HepG2 (cell line): ENCODE measurements at regions not wholly inside any gene's neighbourhood (a gene's known extent, or its start where the extent isn't known, plus 50 kb on each side); places are given as distances from the start of the nearest gene placed in this dataset.
A peak's percentile ranks its signal among the peaks of the same experiment; 100 is the strongest.

Source experiments
- ATAC-seq: fragments of 200-7000 bp; cut with Tn5 transposase; 3 replicates; pipeline ENCODE4 v1.9.1; 2020; ENCODE audit warnings: mild to moderate bottlenecking, moderate library complexity
- BruUV-seq: library from RNA; stranded (reverse); fragments of 400-500 nt; replicated peaks from 2 replicates; lab custom pipeline; 2021; lab: Mats Ljungman, UMichigan
- CTCF ChIA-PET: fragments of 300-600 bp; formaldehyde crosslinking; extraction: SDS; loops from one replicate; lab custom pipeline; 2021; ENCODE audit warnings: low total read pairs, inconsistent platforms, low intra/inter-chr PET ratio; lab: Yijun Ruan, JAX
- POLR2A ChIA-PET: fragments of 350-600 bp; sonication (Branson Sonifier 250); formaldehyde crosslinking; loops from one replicate; lab custom pipeline; 2020; ENCODE audit warnings: antibody characterized with exemption, inconsistent platforms; lab: Yijun Ruan, JAX
- DNase-seq: peaks from one replicate; pipeline ENCODE4 v3.0.0-alpha.2; 2015; ENCODE audit warnings: low spot score
- FAIRE-seq: peaks from 3 replicates; lab custom pipeline; 2011; peaks lifted over from hg19 to GRCh38; lab: Jason Lieb, UNC
- H2AFZ ChIP-seq: one replicate; pipeline ENCODE4 v1.6.1; 2011; ENCODE audit warnings: low read length, inconsistent platforms
- H3K27ac ChIP-seq: fragments of 300-600 bp; 3 replicates; pipeline ENCODE4 v1.8.0; 2011; ENCODE audit warnings: mixed run types, mild to moderate bottlenecking, mixed read lengths, low read length, inconsistent platforms; ENCODE audit not compliant: insufficient read depth; ENCODE audit errors: extremely low read length
- H3K27me3 ChIP-seq, 2 experiments: fragments of 200-600 bp in 1 of 2; 2 replicates in 1 of 2; 3 replicates in 1 of 2; pipeline versions ENCODE4 v1.6.0 to v1.8.0; 2011; ENCODE audit warnings: low read length in 2 of 2, mild to moderate bottlenecking in 2 of 2, moderate library complexity in 2 of 2, inconsistent platforms in 1 of 2; ENCODE audit not compliant: insufficient read depth in 2 of 2, control insufficient read depth in 1 of 2
- H3K36me3 ChIP-seq, 2 experiments: fragments of 200-600 bp in 1 of 2; replicated peaks in 1 of 2; 2 replicates in 1 of 2; 3 replicates in 1 of 2; pipeline versions ENCODE4 v1.5.1 to v1.8.0; 2011; ENCODE audit warnings: low read length in 2 of 2, inconsistent platforms in 1 of 2; ENCODE audit not compliant: insufficient read depth in 2 of 2, control insufficient read depth in 1 of 2
- H3K4me1 ChIP-seq: 2 replicates; pipeline ENCODE4 v1.5.1; 2012; ENCODE audit warnings: low read length, inconsistent platforms; ENCODE audit not compliant: insufficient read depth
- H3K4me2 ChIP-seq: 2 replicates; pipeline ENCODE4 v1.6.0; 2011; ENCODE audit warnings: low read depth, low read length, inconsistent platforms
- H3K4me3 ChIP-seq, 3 experiments: fragments of 200-600 bp in 1 of 3; sonication (generic), shearing (Covaris generic) in 1 of 3; replicated peaks in 1 of 3; 2 replicates each; pipeline ENCODE4 v1.5.1; 2011 to 2016; ENCODE audit warnings: low read length in 3 of 3, inconsistent platforms in 2 of 3, low read depth in 2 of 3, mild to moderate bottlenecking in 2 of 3, control low read depth in 1 of 3, mixed read lengths in 1 of 3; ENCODE audit not compliant: insufficient read depth in 1 of 3
- H3K79me2 ChIP-seq: one replicate; pipeline ENCODE4 v1.6.1; 2011; ENCODE audit warnings: low read length, inconsistent platforms; ENCODE audit not compliant: insufficient read depth
- H3K9ac ChIP-seq: 2 replicates; pipeline ENCODE4 v1.6.0; 2011; ENCODE audit warnings: mild to moderate bottlenecking, low read depth, low read length, inconsistent platforms; ENCODE audit not compliant: insufficient read depth
- H3K9me3 ChIP-seq: 2 replicates; pipeline ENCODE4 v1.5.1; 2012; ENCODE audit warnings: mild to moderate bottlenecking, low read length
- H4K20me1 ChIP-seq: 2 replicates; pipeline ENCODE4 v1.6.0; 2011; ENCODE audit warnings: inconsistent platforms, mild to moderate bottlenecking, low read length, moderate library complexity; ENCODE audit not compliant: insufficient read depth
- ATF3 ChIP-seq: sonication (generic); formaldehyde crosslinking; IDR thresholded peaks from 2 replicates; pipeline ENCODE4 v1.4.0; 2020; ENCODE audit warnings: missing genetic modification reagents
- DZIP1 ChIP-seq: sonication (generic); formaldehyde crosslinking; IDR thresholded peaks from 2 replicates; pipeline ENCODE4 v1.5.0; 2020; ENCODE audit warnings: mild to moderate bottlenecking, missing genetic modification reagents
- EP300 ChIP-seq, 3 experiments: sonication (generic) in 1 of 3; formaldehyde crosslinking in 1 of 3; IDR thresholded peaks; 2 replicates each; pipeline versions ENCODE4 v1.5.1 to v1.6.1; 2011 to 2020; ENCODE audit warnings: low read depth in 2 of 3, low read length in 2 of 3, borderline replicate concordance in 1 of 3, improper control_type of control experiment in 1 of 3, mild to moderate bottlenecking in 1 of 3, missing genetic modification reagents in 1 of 3, moderate library complexity in 1 of 3
- FOSL2 ChIP-seq: sonication (generic); formaldehyde crosslinking; IDR thresholded peaks from 2 replicates; pipeline ENCODE4 v1.4.0; 2020; ENCODE audit warnings: missing genetic modification reagents
- GZF1 ChIP-seq: sonication (generic); formaldehyde crosslinking; IDR thresholded peaks from 2 replicates; pipeline ENCODE4 v1.5.1; 2020; ENCODE audit warnings: mild to moderate bottlenecking, missing genetic modification reagents
- JDP2 ChIP-seq: sonication (generic); formaldehyde crosslinking; IDR thresholded peaks from 2 replicates; pipeline ENCODE4 v1.8.1; 2022; ENCODE audit warnings: missing genetic modification reagents, borderline replicate concordance
- NFE2L1 ChIP-seq: sonication (generic); formaldehyde crosslinking; IDR thresholded peaks from 2 replicates; pipeline ENCODE4 v1.4.0; 2020; ENCODE audit warnings: missing genetic modification reagents, mild to moderate bottlenecking, borderline replicate concordance
- SRY ChIP-seq: sonication (generic); formaldehyde crosslinking; IDR thresholded peaks from 2 replicates; pipeline ENCODE4 v1.8.0; 2022; ENCODE audit warnings: mild to moderate bottlenecking, missing genetic modification reagents
- TEAD3 ChIP-seq: optimal IDR thresholded peaks from 2 replicates; pipeline ENCODE3; 2016; ENCODE audit warnings: borderline replicate concordance
- TFDP2 ChIP-seq: sonication (generic); formaldehyde crosslinking; IDR thresholded peaks from 2 replicates; pipeline ENCODE4 v1.4.0; 2020; ENCODE audit warnings: missing genetic modification reagents
- XRCC5 ChIP-seq: fragments of 200-400 bp; formaldehyde crosslinking; optimal IDR thresholded peaks from 2 replicates; pipeline ENCODE3; 2017; ENCODE audit warnings: mild to moderate bottlenecking, low read length
- ZFYVE20 ChIP-seq: sonication (generic); formaldehyde crosslinking; IDR thresholded peaks from 2 replicates; pipeline ENCODE4 v1.8.0; 2023; ENCODE audit warnings: low read depth, mild to moderate bottlenecking, moderate library complexity, missing genetic modification reagents, borderline replicate concordance
- ZIK1 ChIP-seq: sonication (generic); formaldehyde crosslinking; IDR thresholded peaks from 2 replicates; pipeline ENCODE4 v1.5.0; 2020; ENCODE audit warnings: mild to moderate bottlenecking, low read depth, missing genetic modification reagents, borderline replicate concordance
- ZNF232 ChIP-seq: sonication (generic); formaldehyde crosslinking; IDR thresholded peaks from 2 replicates; pipeline ENCODE4 v1.4.0; 2020; ENCODE audit warnings: missing genetic modification reagents, borderline replicate concordance
- ZNF343 ChIP-seq: sonication (generic); formaldehyde crosslinking; IDR thresholded peaks from 2 replicates; pipeline ENCODE4 v1.4.0; 2020; ENCODE audit warnings: mild to moderate bottlenecking, missing genetic modification reagents
- WGBS: methylation state at CpG from one replicate; pipeline ENCODE4 v1.1.6; 2017; ENCODE audit warnings: low lambda C conversion rate; 5-methylcytosine and 5-hydroxymethylcytosine counted together
- in situ Hi-C: cut with HindIII; loops from 2 replicates; pipeline ENCODE4 v1.10.0; 2017; ENCODE audit warnings: low pct_unique_long_range_greater_than_20kb; ENCODE audit not compliant: extremely low pct_ligation_motif_present
- intact Hi-C: fragments of 100-400 bp; cut with micrococcal nuclease; formaldehyde crosslinking; loops from one replicate; pipeline ENCODE4 v1.10.0; 2022; ENCODE audit not compliant: unreplicated experiment
- TF ChIP-seq, protein P1 (sequence below): IDR thresholded peaks from 2 replicates; pipeline ENCODE4 v1.4.0; 2020; ENCODE audit warnings: mild to moderate bottlenecking, missing genetic modification reagents

GRCh38 chr13:36612230-36612629 is 61.6 kb upstream of the SERTM1 start (continued):
- no peak for TF ChIP-seq XRCC5
- no peak for TF ChIP-seq DZIP1 (CRISPR knock-in tag)
- TF ChIP-seq SRY (CRISPR knock-in tag), result no peak
- TF ChIP-seq TFDP2 (CRISPR knock-in tag), result no peak

GRCh38 chr13:36616706-36617105 is 57.1 kb upstream of the SERTM1 start:
- H3K27me3 ChIP-seq, result 0 out of 5 replicates have a peak, but pooled peaks cover 0 to 6% of the 10 kb centered on the region in 2 experiments
- no peaks in the 10 kb centered on the region for H3K36me3 ChIP-seq
- FAIRE-seq (no peak), DNase-seq (peak; percentile 72), ATAC-seq (peak; percentile 89)
- H3K4me2 ChIP-seq, result no peak overlapping the region
- intact Hi-C loops, result no loop called here
- H3K27ac ChIP-seq, result no peak overlapping the region
- WGBS, result 0% methylated on average over 1 of the region's 1 CpG
- no peaks in the 10 kb centered on the region for H3K79me2 ChIP-seq
- no peaks in the 10 kb centered on the region for H4K20me1 ChIP-seq
- H3K4me3 ChIP-seq, result no peak overlapping the region
- ChIA-PET CTCF (no interaction called here), POLR2A (no interaction called here)
- no peaks in the 10 kb centered on the region for H3K9me3 ChIP-seq
- no TSS peak for BruUV-seq
- peaks cover 18% of the 10 kb centered on the region for H3K4me1 ChIP-seq
- no peak overlapping the region for H2AFZ ChIP-seq
- no peak overlapping the region for H3K9ac ChIP-seq
- in situ Hi-C loops, result no loop called here
- TF ChIP-seq TEAD3 (CRISPR knock-in tag) (peak; percentile 92), ZNF232 (CRISPR knock-in tag) (no peak), ZIK1 (CRISPR knock-in tag) (no peak), FOSL2 (0 out of 2 replicates have a peak, but pooled peaks have one; percentile 27), EP300 (IDR thresholded peaks at IDR 0.05; ENCODE audit: low read depth in 2 of 2, low read length in 2 of 2) (peak in 1 of 2 experiments; percentile 31; a peak in 1 of 4 replicates), EP300 (CRISPR knock-in tag; IDR thresholded peaks at IDR 0.05; ENCODE audit: borderline replicate concordance) (no peak), ZFYVE20 (CRISPR knock-in tag) (no peak), JDP2 (CRISPR knock-in tag) (no peak), ATF3 (no peak), NFE2L1 (CRISPR knock-in tag) (no peak), ZNF343 (CRISPR knock-in tag) (no peak), GZF1 (CRISPR knock-in tag) (no peak)
- TF ChIP-seq, protein P1, sequence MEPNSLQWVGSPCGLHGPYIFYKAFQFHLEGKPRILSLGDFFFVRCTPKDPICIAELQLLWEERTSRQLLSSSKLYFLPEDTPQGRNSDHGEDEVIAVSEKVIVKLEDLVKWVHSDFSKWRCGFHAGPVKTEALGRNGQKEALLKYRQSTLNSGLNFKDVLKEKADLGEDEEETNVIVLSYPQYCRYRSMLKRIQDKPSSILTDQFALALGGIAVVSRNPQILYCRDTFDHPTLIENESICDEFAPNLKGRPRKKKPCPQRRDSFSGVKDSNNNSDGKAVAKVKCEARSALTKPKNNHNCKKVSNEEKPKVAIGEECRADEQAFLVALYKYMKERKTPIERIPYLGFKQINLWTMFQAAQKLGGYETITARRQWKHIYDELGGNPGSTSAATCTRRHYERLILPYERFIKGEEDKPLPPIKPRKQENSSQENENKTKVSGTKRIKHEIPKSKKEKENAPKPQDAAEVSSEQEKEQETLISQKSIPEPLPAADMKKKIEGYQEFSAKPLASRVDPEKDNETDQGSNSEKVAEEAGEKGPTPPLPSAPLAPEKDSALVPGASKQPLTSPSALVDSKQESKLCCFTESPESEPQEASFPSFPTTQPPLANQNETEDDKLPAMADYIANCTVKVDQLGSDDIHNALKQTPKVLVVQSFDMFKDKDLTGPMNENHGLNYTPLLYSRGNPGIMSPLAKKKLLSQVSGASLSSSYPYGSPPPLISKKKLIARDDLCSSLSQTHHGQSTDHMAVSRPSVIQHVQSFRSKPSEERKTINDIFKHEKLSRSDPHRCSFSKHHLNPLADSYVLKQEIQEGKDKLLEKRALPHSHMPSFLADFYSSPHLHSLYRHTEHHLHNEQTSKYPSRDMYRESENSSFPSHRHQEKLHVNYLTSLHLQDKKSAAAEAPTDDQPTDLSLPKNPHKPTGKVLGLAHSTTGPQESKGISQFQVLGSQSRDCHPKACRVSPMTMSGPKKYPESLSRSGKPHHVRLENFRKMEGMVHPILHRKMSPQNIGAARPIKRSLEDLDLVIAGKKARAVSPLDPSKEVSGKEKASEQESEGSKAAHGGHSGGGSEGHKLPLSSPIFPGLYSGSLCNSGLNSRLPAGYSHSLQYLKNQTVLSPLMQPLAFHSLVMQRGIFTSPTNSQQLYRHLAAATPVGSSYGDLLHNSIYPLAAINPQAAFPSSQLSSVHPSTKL (CRISPR knock-in tag), result peak; percentile 50; the same call in 1 of the 2 replicates
